Stimulated activated CD8-positive, alpha-beta memory T cell treated with anti-CD3 and anti-CD28 coated beads, Interleukin-12 subunit alpha, Interleukin-12 subunit beta, amount 100 ng/mL, for 24 hours (primary cell): ENCODE measurements at regions not wholly inside any gene's neighbourhood (a gene's known extent, or its start where the extent isn't known, plus 50 kb on each side); places are given as distances from the start of the nearest gene placed in this dataset.
"Not testable (repeated sequence)": the region's sequence is repeated elsewhere in the genome, so short reads cannot be mapped to it uniquely, and the experiment has no call there.

ENCODE experiments used
- DNase-seq: peaks from one replicate; pipeline ENCODE4 v3.0.0-alpha.2; 2020; ENCODE audit errors: extremely low read depth

DNA sequence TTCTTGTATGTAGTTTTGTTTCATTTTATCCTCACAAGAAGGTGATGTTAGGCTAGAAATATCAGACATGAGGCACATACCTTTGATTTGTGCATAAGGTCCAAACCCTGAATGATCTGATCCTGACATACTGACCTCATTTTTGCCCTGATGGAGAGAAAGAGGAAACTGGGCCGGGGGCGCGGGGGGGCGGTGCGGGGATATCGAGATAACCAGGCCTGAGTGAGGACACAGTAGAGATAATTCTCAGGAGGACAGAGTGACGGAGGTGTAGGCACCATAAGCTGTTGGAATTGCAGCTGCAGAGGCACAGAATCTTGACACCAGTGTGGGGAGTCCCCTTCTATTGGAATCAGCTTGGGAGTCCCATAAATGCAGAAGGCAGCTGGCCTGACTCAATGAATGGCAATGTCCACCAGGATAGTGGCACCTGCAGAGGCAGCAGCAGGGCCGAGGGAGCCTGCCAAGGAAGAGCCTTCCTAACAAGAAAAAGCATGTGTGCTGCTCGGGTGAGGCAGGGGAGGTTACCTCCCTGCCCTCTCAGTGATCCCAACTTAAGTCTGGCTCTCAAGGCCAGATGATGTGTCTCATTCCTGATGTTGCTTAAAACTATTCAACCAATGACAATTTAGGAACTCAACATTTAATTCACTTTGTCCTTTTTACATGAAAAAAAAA lies 234.3 kb upstream of the MSX2 start:
- no peak for DNase-seq

DNA sequence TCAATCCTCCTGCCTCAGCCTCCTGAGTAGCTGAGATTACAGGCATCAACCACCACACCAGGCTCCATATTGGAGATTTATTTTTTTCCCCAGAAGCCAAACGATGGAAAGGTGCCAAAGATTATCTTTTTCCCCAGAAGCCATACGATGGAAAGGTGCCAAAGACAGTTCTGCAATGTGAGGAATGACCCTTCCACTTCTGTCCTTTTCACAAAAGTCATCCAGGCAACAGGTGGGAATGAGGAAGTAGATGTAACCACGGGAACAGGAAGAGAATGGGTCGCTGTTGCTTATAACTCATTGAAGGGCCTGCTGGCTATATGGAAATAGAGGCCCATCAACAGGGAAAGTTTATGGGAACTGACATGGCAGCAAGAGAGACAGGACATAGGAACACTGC lies 233.7 kb upstream of the MSX2 start:
- no peak for DNase-seq

DNA sequence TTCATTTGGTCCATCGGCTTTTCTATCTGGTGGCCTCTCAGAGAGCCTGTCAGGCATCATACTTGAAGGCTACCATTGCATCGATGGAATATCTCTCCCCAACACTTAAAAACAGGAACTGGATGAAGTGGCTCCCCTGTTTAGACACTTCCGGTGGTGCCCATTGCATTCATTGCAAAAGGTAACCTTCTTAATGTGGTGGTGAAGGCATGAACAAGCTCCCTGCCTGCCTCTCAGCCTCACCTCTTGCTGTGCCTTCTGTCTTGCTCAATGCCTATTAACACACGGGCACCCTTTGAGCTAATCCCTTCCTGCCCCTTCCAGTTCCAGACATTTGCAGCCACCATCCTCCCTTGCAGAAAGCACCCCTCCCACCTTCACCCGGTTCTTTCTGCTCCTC lies 233.1 kb upstream of the MSX2 start:
- DNase-seq, result no peak

DNA sequence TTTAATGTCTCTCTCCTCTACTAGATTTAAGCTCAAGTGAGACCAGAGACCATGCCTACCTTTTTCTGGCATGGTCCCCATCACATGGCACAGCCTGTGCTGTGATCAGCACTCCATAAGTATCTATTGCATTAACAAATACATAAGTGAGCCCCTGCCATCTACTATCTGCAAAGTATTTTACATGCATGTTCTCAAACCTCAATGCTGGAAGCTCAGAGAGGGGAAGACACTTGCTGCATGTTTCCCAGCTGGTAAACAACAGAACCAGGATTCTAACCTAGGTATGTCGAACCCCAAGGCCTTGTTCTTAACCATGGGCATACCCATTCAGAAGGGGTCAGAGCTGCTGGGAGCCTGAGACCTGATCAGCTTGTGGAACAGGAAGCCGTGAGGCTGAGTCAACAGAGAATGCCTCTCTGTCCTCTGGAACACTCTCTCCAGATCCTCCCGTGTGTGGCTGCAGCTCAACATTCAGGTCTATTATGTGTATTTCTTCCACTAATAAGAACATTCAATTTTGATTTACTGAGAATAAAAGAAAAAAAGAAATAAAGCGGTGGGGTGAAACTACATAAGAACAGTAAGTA lies 232.5 kb upstream of the MSX2 start:
- DNase-seq, result no peak

DNA sequence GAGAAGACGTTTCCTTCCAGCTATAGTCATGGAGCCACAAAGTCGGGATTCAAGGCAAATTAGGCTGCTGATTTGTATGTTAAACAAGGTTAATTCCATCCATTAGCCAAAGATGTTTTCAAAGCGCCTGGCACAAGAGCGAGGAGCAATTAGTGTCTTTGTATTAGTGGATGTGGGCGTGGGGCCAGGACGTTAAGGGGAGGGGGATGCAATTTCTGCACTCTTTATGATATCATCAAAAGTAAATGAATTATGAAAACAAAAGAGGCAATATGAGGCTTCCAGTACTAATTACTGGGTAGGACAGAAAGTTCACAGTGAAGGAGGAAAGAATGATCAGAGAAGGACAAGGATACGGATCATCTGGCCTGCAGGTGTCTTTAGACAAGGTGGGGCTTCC lies 230.9 kb upstream of the MSX2 start:
- DNase-seq, result no peak

DNA sequence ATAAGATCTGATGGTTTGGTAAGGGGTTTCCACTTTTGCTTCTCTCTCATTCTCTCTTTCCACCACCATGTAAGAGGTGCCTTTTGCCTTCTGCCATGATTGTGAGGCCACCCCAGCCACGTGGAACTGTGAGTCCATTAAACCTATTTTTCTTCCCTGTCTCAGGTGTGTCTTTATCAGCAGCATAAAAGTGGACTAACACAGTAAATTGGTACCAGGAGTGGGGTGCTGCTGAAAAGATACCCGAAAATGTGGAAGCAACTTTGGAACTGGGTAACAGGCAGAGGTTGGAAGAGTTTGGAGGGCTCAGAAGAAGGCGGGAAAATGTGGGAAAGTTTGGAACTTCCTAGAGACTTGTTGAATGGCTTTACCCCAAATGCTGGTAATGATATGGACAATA lies 226.4 kb upstream of the MSX2 start:
- not testable (repeated sequence) for DNase-seq

DNA sequence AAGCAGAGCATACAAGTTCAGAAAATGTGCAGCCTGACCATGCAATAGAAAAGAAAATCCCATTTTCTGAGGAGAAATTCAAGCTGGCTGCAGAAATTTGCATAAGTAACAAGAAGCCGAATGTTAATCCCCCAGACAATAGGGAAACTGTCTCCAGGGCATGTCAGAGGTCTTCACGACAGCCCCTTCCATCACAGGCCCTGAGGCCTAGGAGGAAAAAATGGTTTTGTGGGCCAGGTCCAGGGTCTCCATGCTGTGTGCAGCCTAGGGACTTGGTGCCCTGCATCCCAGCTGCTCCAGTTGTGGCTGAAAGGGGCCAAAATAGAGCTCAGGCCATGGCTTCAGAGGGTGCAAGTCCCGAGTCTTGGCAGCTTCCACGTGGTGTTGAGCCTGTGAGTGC lies 225.8 kb upstream of the MSX2 start:
- not testable (repeated sequence) for DNase-seq

DNA sequence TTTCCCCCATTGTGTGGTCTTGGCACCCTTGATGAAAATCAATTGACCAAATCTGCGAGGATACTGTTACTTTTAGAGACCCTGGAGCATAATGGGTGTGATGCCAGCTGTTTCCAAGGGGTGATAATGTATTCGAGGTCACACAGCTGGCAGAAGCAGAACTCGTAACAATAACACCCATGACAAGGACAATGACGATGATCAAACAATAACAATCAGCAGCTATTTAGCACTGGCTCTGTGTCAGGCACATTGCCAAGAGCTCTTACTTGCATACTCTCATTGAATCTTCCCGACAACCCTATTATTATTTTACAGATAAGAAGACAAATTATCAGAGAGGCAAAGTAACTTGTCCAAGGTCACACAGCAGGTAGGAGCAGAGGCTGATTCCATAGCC lies 223.7 kb upstream of the MSX2 start:
- no peak for DNase-seq

DNA sequence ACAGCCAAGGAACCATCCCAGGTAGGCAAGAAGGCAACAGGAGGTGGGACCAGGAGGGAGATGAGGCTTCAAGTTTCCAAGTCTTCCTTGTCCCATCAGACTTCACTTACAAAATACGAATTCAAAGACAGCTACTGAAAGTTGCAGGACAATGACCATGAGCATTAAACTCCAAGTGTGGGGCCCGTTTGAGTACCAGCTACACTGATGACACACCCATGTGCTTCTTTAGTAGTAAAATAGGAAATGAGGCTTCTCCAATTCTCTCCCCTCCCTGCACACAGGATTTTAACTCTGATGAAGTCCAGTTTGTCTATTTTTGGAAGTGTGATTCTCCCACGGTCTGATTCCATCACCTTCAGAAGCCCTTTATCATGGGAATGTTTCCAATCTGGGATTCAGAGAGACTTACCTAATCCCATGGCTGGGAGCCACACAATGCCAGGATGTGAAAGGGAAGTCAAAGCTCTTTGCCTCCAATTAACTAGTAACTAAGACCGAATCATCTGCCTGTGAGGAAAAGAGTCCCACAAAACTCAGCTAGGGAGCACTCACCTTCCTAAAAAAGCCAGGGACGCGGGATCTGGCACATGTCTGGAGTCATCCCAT lies 222.8 kb upstream of the MSX2 start:
- no peak for DNase-seq

DNA sequence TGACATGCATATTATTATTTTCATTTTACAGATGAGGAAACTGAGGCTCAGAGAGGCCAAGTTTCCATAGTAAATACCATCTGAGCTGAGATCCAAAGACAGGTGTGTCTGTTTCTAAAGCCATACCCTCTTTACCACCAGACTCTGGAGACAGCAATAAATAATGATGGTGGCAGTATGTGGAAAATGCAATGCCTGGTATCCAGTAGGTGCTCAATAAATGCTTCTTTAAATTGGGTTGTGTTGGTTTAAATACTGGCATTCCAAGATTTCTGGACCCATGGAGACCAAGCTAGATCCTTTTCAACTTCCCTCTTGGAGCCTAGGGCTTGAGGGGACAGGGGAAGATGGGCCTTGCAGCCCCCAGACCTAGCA lies 221.3 kb upstream of the MSX2 start:
- DNase-seq, result no peak

DNA sequence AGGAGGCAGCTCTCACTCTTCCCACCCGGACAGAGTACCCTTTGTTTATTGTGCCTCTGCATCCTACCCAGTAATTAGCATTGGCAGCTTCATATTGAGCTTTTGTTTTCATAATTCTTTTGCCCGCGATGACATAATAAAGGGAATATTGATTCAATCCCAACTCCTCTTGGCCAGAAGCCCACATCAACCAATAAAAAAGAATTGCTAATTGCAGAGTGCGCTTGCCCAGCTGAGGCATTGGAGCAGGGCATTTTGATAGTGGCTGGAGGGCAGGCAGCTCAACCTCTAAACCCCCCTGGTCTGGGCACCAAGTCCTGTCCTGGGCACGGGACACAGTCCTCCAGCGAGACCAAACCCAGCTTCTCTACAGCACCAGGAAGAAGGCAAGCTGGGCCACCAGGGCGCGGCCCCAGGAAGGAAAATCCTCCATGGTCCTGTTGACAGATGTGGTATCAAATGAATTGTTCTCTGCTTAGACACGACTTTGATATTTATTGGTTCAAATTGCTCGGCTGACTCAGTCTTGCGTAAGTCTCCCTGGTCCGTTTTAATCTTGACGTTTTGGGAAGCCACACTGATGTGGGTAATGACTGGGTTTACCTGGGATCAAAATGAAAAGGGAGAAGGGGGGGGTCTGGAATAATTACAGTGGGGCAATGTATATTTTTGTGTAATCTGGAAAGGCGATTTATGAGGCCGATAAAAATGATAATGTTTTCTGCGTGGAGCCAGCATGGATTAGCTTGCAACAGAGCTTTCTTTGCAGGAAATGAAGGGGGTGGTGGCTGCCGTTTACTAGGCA lies 220.7 kb upstream of the MSX2 start:
- no peak for DNase-seq

DNA sequence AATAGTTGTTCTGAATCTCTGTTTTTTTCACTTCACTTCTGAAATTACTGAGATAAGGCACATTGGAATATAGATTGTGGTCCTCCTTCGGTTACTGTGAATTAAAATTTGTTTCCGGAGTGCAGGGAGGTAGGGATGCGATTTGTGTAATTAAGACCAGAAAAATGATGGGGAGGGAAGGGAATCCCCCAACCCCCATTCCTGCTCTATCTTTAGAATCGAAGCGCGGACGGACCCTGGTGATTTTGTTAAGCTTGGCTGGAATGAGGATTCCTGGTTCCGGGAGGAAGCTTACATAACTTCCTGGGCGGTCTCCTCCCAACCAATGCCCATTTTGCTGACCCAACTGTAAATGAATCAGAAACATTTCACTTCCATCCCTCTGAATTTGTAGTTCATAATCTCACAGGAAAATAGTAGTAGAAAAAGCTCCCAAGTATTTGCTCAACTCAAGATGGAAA lies 220.1 kb upstream of the MSX2 start:
- no peak for DNase-seq

DNA sequence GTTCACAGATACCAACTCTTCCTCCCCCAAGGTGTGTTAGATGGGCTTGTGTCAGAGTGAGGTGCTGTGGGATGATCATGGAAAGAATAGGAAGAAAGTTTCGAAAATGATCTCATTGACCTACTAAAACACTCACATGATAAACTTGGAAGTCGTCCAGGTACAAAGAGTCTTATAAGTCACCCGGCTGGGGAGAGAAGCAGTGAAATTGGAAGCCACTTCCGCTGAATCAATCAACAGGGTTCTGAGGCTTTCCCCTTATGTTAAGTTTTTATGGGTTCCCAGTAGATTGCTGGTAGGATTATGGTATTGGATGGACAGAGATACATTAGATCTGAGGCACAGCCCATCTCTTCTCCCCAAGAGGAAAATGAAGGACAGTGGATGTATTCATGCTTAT lies 218.8 kb upstream of the MSX2 start:
- DNase-seq, result no peak

DNA sequence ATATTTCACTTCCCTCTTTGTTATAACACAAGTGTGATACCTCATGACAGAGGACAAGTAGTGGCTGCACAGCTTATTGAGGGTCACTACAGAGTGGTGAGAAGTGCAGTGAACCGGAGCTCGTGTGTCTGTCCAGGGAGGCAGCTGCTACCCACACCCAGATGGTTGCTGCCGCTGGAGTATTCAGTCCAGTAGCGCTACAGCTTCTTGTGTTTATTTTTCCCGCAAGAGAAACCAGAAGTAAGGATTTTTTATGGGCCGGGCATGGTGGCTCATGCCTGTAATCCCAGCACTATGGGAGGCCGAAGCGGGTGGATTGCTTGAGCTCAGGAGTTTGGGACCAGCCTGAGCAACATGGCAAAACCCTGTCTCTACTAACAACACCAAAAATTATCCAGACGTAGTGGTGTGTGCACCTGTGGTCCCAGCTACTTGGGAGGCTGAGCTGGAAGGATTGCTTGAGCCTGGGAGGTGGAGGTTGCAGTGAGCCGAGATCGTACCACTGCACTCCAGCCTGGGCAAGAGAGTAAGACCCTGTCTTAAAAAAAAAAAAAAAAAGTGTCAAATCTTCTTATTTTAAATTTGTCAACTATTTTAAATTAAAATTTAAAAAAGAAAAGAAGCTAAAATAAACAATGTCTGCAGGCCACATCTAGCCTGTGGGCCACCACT lies 213.5 kb upstream of the MSX2 start:
- DNase-seq, result not testable (repeated sequence)

DNA sequence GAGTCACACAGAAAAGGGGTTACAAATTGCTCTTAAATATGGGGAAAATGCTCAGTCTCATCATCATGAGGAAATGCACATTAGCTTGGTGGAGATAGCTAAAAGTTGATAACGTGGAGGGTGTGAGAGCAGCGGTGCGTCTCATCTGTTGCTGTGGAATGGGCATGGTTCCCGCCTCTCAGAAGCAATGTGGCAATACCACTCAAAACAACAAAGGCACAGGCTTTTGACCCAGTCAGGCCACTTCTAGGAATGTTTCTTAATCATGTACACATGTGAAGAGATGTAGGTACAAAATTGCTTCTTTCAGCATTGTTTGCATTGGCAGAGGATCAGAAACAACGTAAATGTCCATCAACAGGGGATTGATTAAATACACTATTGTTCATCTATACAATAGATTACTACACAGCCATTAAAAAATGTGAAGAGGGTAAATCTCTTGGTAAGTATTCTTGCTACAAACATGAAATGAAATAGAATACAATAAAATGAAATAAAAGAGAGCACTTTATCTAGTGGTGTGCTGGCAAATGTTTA lies 212.6 kb upstream of the MSX2 start:
- no peak for DNase-seq

DNA sequence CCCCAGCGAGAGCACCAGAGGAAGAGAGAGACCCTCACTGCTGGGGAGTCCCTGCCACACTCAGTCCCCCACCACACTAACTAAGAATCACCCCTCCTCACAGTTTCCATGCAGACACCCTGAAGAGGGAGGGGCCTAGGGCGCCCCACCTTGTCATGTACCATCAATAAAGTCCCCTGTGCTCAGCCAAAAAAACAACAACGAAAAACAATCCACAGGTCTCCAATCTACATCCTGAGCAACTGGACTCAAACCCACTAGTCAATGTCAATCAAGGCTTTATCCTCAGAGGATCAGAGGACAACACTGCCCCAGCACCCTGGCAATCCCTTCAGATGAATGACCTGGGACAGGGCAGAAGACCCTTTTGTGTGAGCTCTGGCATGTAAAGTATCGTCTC lies 210.1 kb upstream of the MSX2 start:
- DNase-seq, result no peak

DNA sequence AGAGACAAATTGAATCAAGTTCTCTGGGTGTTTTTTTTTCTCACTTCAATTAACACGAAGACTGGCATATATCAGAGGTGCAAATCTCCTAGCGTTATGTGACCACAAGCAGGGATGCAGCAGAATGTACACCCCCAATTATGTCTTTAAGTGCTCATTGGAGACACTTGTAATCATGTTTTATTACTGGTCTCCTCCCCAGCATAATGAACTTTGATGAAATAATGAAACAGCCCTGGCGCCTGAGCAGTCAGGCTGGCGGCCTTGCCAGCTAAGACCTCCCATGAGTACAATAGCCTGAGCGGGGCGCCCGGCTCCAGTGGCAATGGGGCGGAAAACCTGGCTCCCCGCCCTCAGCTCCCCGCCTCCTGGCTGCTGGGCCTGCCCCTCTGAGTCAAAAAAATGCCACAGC lies 209.4 kb upstream of the MSX2 start:
- DNase-seq, result no peak

DNA sequence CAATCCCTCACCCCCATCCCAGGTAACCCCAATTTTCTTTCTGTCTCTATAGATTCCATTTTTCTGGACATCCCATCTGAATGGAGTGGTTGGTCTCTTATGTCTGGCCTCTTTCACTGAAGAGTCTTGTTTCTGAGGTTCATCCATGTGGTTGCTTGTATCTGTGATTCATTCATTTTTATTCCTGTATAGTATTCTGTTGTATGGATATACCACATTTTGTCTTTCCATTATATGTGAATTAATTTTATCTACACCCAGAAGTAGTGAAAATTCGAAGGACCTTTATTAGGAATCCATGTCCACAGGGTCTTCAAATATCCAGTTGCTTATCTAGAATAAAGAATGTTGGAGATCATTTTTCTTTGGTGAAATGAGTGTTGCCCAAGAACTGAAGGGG lies 207.6 kb upstream of the MSX2 start:
- no peak for DNase-seq

DNA sequence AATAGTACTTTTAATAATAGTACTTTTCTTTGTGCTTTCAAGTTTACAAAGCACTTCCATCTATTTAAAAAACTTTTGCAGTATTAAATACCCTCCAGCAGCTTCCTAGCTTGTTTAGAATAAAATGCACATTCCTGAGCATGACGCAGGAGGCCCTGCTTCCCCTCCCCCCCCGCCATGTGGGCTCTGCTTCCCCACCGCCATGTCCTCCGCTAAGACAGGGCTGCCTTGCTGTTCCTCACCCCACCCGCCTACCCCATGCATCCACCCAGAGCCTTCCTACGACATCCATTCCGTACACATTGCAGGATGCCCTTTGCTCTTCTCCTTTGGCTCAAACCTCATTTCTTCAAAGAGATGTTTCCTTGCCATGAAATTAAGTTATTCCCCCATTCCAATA lies 205.9 kb upstream of the MSX2 start:
- no peak for DNase-seq

DNA sequence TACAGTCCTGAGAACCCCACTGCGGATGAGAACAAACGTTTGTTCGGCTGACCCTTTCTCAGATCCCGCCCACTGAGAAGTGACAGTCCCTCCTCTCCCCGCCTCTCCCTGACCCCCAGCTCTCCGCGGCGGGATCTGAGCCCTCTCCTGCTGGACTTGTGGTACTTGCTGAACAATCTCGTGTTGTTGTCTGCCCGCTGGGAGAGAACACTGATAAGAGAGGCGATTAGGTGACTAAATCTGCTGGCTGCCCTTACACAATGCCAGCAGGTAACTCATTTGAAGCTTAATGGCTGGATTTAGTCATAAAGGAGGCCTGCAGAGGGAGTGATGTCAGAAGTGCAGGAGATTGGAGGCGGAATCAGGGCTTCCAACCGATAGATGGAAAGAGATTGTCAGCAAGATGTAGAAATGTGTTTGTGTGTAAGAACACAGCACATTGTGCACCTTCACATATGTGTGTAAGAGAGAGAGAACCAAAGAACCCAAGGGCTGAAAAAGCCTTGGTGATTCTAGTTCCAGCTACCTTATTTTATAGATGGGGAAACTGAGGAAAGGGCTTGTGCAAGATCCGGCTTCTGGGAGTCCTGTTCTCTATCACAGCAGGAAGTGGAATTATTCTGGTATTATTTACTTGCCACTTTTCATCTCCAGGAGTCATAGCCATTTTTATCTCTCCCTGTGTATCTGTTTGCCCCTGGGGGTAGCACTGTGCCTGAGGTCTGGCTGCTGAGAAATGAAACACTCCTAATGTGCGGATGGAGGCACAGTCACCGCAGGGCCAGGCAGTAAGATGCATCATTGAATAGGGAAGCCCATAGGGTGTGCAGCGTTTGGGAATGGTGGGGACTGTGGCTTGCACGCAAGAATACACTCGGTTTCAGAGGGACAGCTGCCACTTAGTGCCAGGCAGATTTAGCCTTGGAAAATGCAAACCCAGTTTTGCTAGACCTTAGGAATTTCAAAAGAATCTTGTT lies 203.7 kb upstream of the MSX2 start:
- no peak for DNase-seq

DNA sequence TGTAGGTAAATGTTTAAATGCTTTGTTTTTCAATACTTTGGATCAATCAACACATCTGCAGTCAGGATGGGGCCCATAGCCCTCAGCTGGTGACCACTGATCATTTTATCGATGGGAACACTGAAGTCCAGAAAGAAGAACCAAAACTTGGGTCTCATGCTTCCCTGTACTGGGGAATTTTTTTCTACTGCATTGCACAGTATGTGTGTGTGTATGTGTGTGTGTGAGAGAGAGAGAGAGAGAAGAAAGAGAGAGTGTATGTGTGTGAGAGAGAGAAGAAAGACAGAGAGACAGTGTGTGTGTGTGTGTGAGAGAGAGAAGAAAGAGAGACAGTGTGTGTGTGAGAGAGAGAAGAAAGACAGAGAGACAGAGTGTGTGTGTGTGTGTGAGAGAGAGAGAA lies 202.9 kb upstream of the MSX2 start:
- no peak for DNase-seq
